Hepatocyte (in vitro differentiated cells): ENCODE measurements at regions not wholly inside any gene's neighbourhood (a gene's known extent, or its start where the extent isn't known, plus 50 kb on each side); places are given as distances from the start of the nearest gene placed in this dataset.

Source experiments
- DNase-seq: peaks from one replicate; pipeline ENCODE4 v3.0.0-alpha.2; 2016; ENCODE audit warnings: low spot score
- H2AFZ ChIP-seq: fragments of 200-600 bp; sonication (generic); 2 replicates; pipeline ENCODE4 v1.6.0; 2016; ENCODE audit warnings: antibody characterized with exemption, mild to moderate bottlenecking
- H3K27ac ChIP-seq: fragments of 200-600 bp; sonication (generic); 2 replicates; pipeline ENCODE4 v1.5.1; 2016; ENCODE audit warnings: mild to moderate bottlenecking
- H3K27me3 ChIP-seq: fragments of 200-600 bp; sonication (generic); 2 replicates; pipeline ENCODE4 v1.6.1; 2016
- H3K36me3 ChIP-seq: fragments of 200-600 bp; sonication (generic); replicated peaks from 2 replicates; pipeline ENCODE4 v1.5.1; 2016; ENCODE audit warnings: low read depth; ENCODE audit not compliant: insufficient read depth
- H3K4me1 ChIP-seq: fragments of 200-600 bp; sonication (generic); 2 replicates; pipeline ENCODE4 v1.5.1; 2016; ENCODE audit warnings: mild to moderate bottlenecking, moderate library complexity; ENCODE audit not compliant: insufficient read depth
- H3K4me2 ChIP-seq: fragments of 200-600 bp; sonication (generic); 2 replicates; pipeline ENCODE4 v1.6.0; 2016
- H3K4me3 ChIP-seq: fragments of 200-600 bp; sonication (generic); 2 replicates; pipeline ENCODE4 v1.5.1; 2016; ENCODE audit warnings: mild to moderate bottlenecking
- H3K79me2 ChIP-seq: fragments of 200-600 bp; sonication (generic); 2 replicates; pipeline ENCODE4 v1.6.0; 2017; ENCODE audit warnings: mild to moderate bottlenecking
- H3K9me2 ChIP-seq: fragments of 200-600 bp; sonication (generic); replicated peaks from 2 replicates; pipeline ENCODE4 v1.6.0; 2017; ENCODE audit warnings: mild to moderate bottlenecking; ENCODE audit not compliant: insufficient read depth
- H3K9me3 ChIP-seq: fragments of 200-600 bp; sonication (generic); 2 replicates; pipeline ENCODE4 v1.5.1; 2016; ENCODE audit warnings: low read depth, mild to moderate bottlenecking
- H4K20me1 ChIP-seq: fragments of 200-600 bp; sonication (generic); 2 replicates; pipeline ENCODE4 v1.6.0; 2016; ENCODE audit warnings: mild to moderate bottlenecking; ENCODE audit not compliant: insufficient read depth, poor library complexity, severe bottlenecking
- EZH2 ChIP-seq: fragments of 200-600 bp; sonication (generic); IDR thresholded peaks from 2 replicates; pipeline ENCODE4 v1.6.1; 2016; ENCODE audit warnings: antibody characterized with exemption, mild to moderate bottlenecking, borderline replicate concordance
- EZH2phosphoT487 ChIP-seq: fragments of 200-600 bp; sonication (generic); IDR thresholded peaks from one replicate; pipeline ENCODE4 v1.6.1; 2018; ENCODE audit warnings: antibody characterized with exemption, mild to moderate bottlenecking, low read depth, moderate library complexity; ENCODE audit not compliant: unreplicated experiment, severe bottlenecking
- WGBS: methylation state at CpG from one replicate; pipeline ENCODE4 v1.1.6; 2016; ENCODE audit warnings: low lambda C conversion rate; ENCODE audit errors: missing lambda C conversion rate; 5-methylcytosine and 5-hydroxymethylcytosine counted together
- TF ChIP-seq, protein P1 (sequence below): fragments of 200-600 bp; sonication (generic); IDR thresholded peaks from 2 replicates; pipeline ENCODE4 v1.5.1; 2016; ENCODE audit warnings: antibody characterized with exemption, mild to moderate bottlenecking; ENCODE audit not compliant: poor library complexity

DNA sequence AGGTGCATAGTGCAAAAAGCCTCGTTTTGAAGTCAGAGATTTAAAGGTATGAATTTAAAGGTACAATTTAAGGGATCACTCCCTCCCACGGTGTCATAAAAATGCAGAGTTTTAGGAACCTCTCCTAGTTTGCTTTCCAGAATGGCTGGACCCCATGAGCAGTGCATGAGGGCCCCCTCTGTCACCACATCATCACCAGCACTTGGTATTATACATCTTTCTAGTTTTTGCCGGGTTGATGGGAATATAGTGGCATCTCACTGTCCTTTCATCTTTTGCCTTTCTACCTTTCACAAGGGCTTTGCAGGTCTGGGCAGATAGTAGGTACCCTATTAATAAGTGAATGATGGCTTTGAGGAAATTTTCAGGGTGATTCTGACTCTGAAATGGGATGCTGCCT, 103.6 kb upstream of the AGBL1 start:
- WGBS, result 90% methylated on average over 3 of the region's 3 CpGs
- H3K9me3 ChIP-seq, result no peaks in the 10 kb centered on the region
- H4K20me1 ChIP-seq, result no peaks in the 10 kb centered on the region
- H2AFZ ChIP-seq, result no peak overlapping the region
- TF ChIP-seq EZH2phosphoT487 (no peak), EZH2 (no peak)
- TF ChIP-seq, protein P1, sequence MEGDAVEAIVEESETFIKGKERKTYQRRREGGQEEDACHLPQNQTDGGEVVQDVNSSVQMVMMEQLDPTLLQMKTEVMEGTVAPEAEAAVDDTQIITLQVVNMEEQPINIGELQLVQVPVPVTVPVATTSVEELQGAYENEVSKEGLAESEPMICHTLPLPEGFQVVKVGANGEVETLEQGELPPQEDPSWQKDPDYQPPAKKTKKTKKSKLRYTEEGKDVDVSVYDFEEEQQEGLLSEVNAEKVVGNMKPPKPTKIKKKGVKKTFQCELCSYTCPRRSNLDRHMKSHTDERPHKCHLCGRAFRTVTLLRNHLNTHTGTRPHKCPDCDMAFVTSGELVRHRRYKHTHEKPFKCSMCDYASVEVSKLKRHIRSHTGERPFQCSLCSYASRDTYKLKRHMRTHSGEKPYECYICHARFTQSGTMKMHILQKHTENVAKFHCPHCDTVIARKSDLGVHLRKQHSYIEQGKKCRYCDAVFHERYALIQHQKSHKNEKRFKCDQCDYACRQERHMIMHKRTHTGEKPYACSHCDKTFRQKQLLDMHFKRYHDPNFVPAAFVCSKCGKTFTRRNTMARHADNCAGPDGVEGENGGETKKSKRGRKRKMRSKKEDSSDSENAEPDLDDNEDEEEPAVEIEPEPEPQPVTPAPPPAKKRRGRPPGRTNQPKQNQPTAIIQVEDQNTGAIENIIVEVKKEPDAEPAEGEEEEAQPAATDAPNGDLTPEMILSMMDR, result no peak
- no peaks in the 10 kb centered on the region for H3K27me3 ChIP-seq
- DNase-seq, result no peak
- peaks cover 13% of the 10 kb centered on the region for H3K4me1 ChIP-seq
- no peaks in the 10 kb centered on the region for H3K9me2 ChIP-seq
- no peak overlapping the region for H3K27ac ChIP-seq
- H3K4me2 ChIP-seq, result no peak overlapping the region
- no peak overlapping the region for H3K4me3 ChIP-seq
- H3K79me2 ChIP-seq, result no peaks in the 10 kb centered on the region
- no peaks in the 10 kb centered on the region for H3K36me3 ChIP-seq

DNA sequence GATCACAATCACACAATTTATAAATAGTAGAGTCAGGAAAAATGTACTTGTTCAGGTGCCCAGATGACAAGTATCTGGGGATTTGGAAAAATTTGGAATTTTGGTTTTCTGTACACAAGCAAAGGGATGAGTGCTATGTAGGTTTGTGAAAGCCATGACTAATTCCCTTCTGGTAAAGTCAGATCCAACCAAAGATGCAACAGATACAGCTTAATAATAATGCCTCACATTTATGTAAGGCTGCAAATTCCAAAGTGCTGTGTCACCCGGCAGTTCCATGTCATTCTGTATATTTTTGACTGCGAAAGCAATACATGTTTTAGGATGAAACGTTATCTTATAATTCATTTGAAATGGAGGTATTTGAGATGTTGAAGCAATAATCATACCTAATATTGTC, 102.7 kb upstream of the AGBL1 start:
- no peak overlapping the region for H3K4me2 ChIP-seq
- H3K79me2 ChIP-seq, result no peaks in the 10 kb centered on the region
- no peaks in the 10 kb centered on the region for H3K9me2 ChIP-seq
- 86% methylated on average over 3 of the region's 3 CpGs for WGBS
- H3K4me3 ChIP-seq, result no peak overlapping the region
- no peak for DNase-seq
- no peak overlapping the region for H2AFZ ChIP-seq
- H3K4me1 ChIP-seq, result peaks cover 13% of the 10 kb centered on the region
- no peaks in the 10 kb centered on the region for H3K27me3 ChIP-seq
- no peaks in the 10 kb centered on the region for H3K36me3 ChIP-seq
- TF ChIP-seq EZH2, result no peak
- TF ChIP-seq EZH2phosphoT487, result no peak
- TF ChIP-seq, protein P1, result no peak
- no peaks in the 10 kb centered on the region for H3K9me3 ChIP-seq
- H3K27ac ChIP-seq, result no peak overlapping the region
- H4K20me1 ChIP-seq, result no peaks in the 10 kb centered on the region

GRCh38 chr15:85977586-85977985, 102.1 kb upstream of the AGBL1 start:
- Histone ChIP-seq H3K4me1 (peaks cover 13% of the 10 kb centered on the region), H3K27me3 (no peaks in the 10 kb centered on the region), H3K9me2 (no peaks in the 10 kb centered on the region), H3K9me3 (no peaks in the 10 kb centered on the region), H3K36me3 (no peaks in the 10 kb centered on the region), H4K20me1 (no peaks in the 10 kb centered on the region), H3K4me2 (no peak overlapping the region), H2AFZ (no peak overlapping the region), H3K79me2 (no peaks in the 10 kb centered on the region), H3K27ac (no peak overlapping the region), H3K4me3 (no peak overlapping the region)
- DNase-seq, result no peak
- WGBS, result 88% methylated on average over 2 of the region's 2 CpGs
- TF ChIP-seq, protein P1, result no peak
- TF ChIP-seq EZH2phosphoT487 (no peak), EZH2 (no peak)

DNA sequence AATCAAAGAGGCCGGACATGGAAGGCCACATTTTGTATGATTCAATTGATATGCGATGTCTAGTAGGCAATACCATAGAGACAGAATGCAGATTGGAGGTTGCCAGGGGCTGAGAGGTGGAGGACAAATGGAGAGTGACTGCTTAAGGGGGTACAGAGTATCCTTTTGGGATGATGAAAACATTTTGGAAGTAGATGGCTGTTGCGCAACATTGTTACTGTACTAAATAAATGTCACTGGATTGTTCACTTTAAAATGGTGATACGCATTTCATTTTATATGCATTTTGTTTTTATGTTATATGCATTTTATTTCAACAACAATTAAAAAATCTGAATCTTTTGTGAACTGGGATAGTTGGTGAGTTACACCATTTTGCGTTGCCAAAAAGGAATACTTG, 99.7 kb upstream of the AGBL1 start:
- Histone ChIP-seq H3K9me3 (no peaks in the 10 kb centered on the region), H3K79me2 (no peaks in the 10 kb centered on the region), H3K4me3 (no peak overlapping the region), H2AFZ (no peak overlapping the region), H3K27ac (no peak overlapping the region), H4K20me1 (no peaks in the 10 kb centered on the region), H3K4me1 (no peaks in the 10 kb centered on the region), H3K4me2 (no peak overlapping the region), H3K27me3 (no peaks in the 10 kb centered on the region), H3K9me2 (no peaks in the 10 kb centered on the region), H3K36me3 (no peaks in the 10 kb centered on the region)
- TF ChIP-seq EZH2, result no peak
- 97% methylated on average over 5 of the region's 5 CpGs for WGBS
- no peak for DNase-seq
